ENCODE measurements at regions not wholly inside any gene's neighbourhood (a gene's known extent, or its start where the extent isn't known, plus 50 kb on each side); places are given as distances from the start of the nearest gene placed in this dataset.

GRCh38 chr3:18579661-18580060 is 154.5 kb upstream of the SATB1 start:
- H3K4me3 ChIP-seq (ENCODE audit: low read length), result no peak overlapping the region
- peaks cover 4 to 21% (median 13%) of the 10 kb centered on the region in 7 donors for H3K4me1 Mint-ChIP-seq
- no peaks in the 10 kb centered on the region for H3K9me3 ChIP-seq (ENCODE audit: control insufficient read depth in 2 of 3, low read length in 3 of 3)
- H3K27ac ChIP-seq (ENCODE audit: low read depth, low read length), result no peak overlapping the region
- POLR2A ChIA-PET, result no interaction called here
- no peak overlapping the region for H3K4me3 Mint-ChIP-seq
- intact Hi-C loops (cut with micrococcal nuclease), result loop anchor here in 1 of 2 donors (2.0 kb wide), 1 partner anchor 15 kb away; no protein-coding TSS in a partner anchor
- ATAC-seq, result no peak
- H3K27me3 ChIP-seq (ENCODE audit: control insufficient read depth in 2 of 2, insufficient read depth in 2 of 2, low read length in 2 of 2), result no peaks in the 10 kb centered on the region
- H3K36me3 Mint-ChIP-seq, result peaks cover 5 to 37% (median 17%) of the 10 kb centered on the region in 5 donors
- H3K9me3 Mint-ChIP-seq, result peaks cover 0 to 24% (median 6%) of the 10 kb centered on the region in 11 donors
- CTCF ChIA-PET, result no interaction called here
- no peaks in the 10 kb centered on the region for H3K4me1 ChIP-seq (ENCODE audit: control insufficient read depth in 2 of 2, insufficient read depth in 2 of 2, low read length in 2 of 2)
- DNase-seq, result no peak
- H3K27ac Mint-ChIP-seq, result peak overlapping the region in 4 of 9 donors; percentile 3 to 22 (median 16)
- no peaks in the 10 kb centered on the region for H3K36me3 ChIP-seq (ENCODE audit: control insufficient read depth in 2 of 3, insufficient read depth in 3 of 3, low read length in 3 of 3)
- no peaks in the 10 kb centered on the region for H3K27me3 Mint-ChIP-seq

- Histone ChIP-seq H3K27ac (ENCODE audit: low read depth, low read length) (no peak overlapping the region), H3K4me1 (ENCODE audit: control insufficient read depth in 2 of 2, insufficient read depth in 2 of 2, low read length in 2 of 2) (no peaks in the 10 kb centered on the region), H3K36me3 (ENCODE audit: control insufficient read depth in 2 of 3, insufficient read depth in 3 of 3, low read length in 3 of 3) (no peaks in the 10 kb centered on the region), H3K4me3 (ENCODE audit: low read length) (no peak overlapping the region), H3K27me3 (ENCODE audit: control insufficient read depth in 2 of 2, insufficient read depth in 2 of 2, low read length in 2 of 2) (no peaks in the 10 kb centered on the region), H3K9me3 (ENCODE audit: control insufficient read depth in 2 of 3, low read length in 3 of 3) (no peaks in the 10 kb centered on the region)
- ATAC-seq, result no peak
- POLR2A ChIA-PET, result no interaction called here
- Mint-ChIP-seq H3K27me3 (no peaks in the 10 kb centered on the region), H3K4me1 (peaks cover 4 to 24% (median 12%) of the 10 kb centered on the region in 7 donors), H3K9me3 (peaks cover 0 to 13% (median 0%) of the 10 kb centered on the region in 11 donors), H3K27ac (no peak overlapping the region), H3K4me3 (no peak overlapping the region), H3K36me3 (peaks cover 0 to 38% (median 18%) of the 10 kb centered on the region in 5 donors)
- no peak for DNase-seq
- CTCF ChIA-PET, result interaction anchor here (0.6 kb wide), 1 partner anchor 192 kb away, joined by 4 read pairs; no protein-coding TSS in a partner anchor
- intact Hi-C loops (cut with micrococcal nuclease), result no loop called here
These were observed 150.4 kb upstream of the SATB1 start for GRCh38 chr3:18575573-18575972.

- Histone ChIP-seq H3K4me1 (ENCODE audit: control insufficient read depth in 2 of 2, insufficient read depth in 2 of 2, low read length in 2 of 2) (no peaks in the 10 kb centered on the region), H3K9me3 (ENCODE audit: control insufficient read depth in 2 of 3, low read length in 3 of 3) (no peaks in the 10 kb centered on the region), H3K27me3 (ENCODE audit: control insufficient read depth in 2 of 2, insufficient read depth in 2 of 2, low read length in 2 of 2) (no peaks in the 10 kb centered on the region), H3K36me3 (ENCODE audit: control insufficient read depth in 2 of 3, insufficient read depth in 3 of 3, low read length in 3 of 3) (no peaks in the 10 kb centered on the region), H3K27ac (ENCODE audit: low read depth, low read length) (no peak overlapping the region), H3K4me3 (ENCODE audit: low read length) (no peak overlapping the region)
- DNase-seq (no peak), ATAC-seq (no peak)
- H3K4me3 Mint-ChIP-seq, result no peak overlapping the region
- H3K27me3 Mint-ChIP-seq, result no peaks in the 10 kb centered on the region
- ChIA-PET POLR2A (interaction anchor here (1.0 kb wide), 1 partner anchor 11 kb away, joined by 3 read pairs; no protein-coding TSS in a partner anchor), CTCF (interaction anchor here (3.0 kb wide), 1 partner anchor 14 kb away, joined by 17 read pairs; no protein-coding TSS in a partner anchor)
- H3K9me3 Mint-ChIP-seq, result peaks cover 0 to 10% (median 0%) of the 10 kb centered on the region in 11 donors
- H3K27ac Mint-ChIP-seq, result no peak overlapping the region
- peaks cover 0 to 40% (median 23%) of the 10 kb centered on the region in 5 donors for H3K36me3 Mint-ChIP-seq
- intact Hi-C loops (cut with micrococcal nuclease), result no loop called here
- H3K4me1 Mint-ChIP-seq, result peaks cover 0 to 12% (median 5%) of the 10 kb centered on the region in 7 donors
These were observed 147.7 kb upstream of the SATB1 start for GRCh38 chr3:18572809-18573208.

- DNase-seq (no peak), ATAC-seq (no peak)
- H3K4me3 ChIP-seq (ENCODE audit: low read length), result no peak overlapping the region
- Mint-ChIP-seq H3K4me3 (no peak overlapping the region), H3K9me3 (peaks cover 0 to 11% (median 0%) of the 10 kb centered on the region in 11 donors), H3K27ac (no peak overlapping the region), H3K36me3 (peaks cover 4 to 31% (median 12%) of the 10 kb centered on the region in 5 donors), H3K27me3 (no peaks in the 10 kb centered on the region), H3K4me1 (peaks cover 4 to 31% (median 24%) of the 10 kb centered on the region in 7 donors)
- no peaks in the 10 kb centered on the region for H3K27me3 ChIP-seq (ENCODE audit: control insufficient read depth in 2 of 2, insufficient read depth in 2 of 2, low read length in 2 of 2)
- ChIA-PET POLR2A (no interaction called here), CTCF (no interaction called here)
- no peaks in the 10 kb centered on the region for H3K9me3 ChIP-seq (ENCODE audit: control insufficient read depth in 2 of 3, low read length in 3 of 3)
- H3K4me1 ChIP-seq (ENCODE audit: control insufficient read depth in 2 of 2, insufficient read depth in 2 of 2, low read length in 2 of 2), result peaks cover 0 to 8% of the 10 kb centered on the region in 2 donors
- intact Hi-C loops (cut with micrococcal nuclease), result no loop called here
- H3K36me3 ChIP-seq (ENCODE audit: control insufficient read depth in 2 of 3, insufficient read depth in 3 of 3, low read length in 3 of 3), result no peaks in the 10 kb centered on the region
- H3K27ac ChIP-seq (ENCODE audit: low read depth, low read length), result no peak overlapping the region
These were observed 142.2 kb upstream of the SATB1 start for GRCh38 chr3:18567293-18567692.

- peaks cover 0 to 9% (median 0%) of the 10 kb centered on the region in 11 donors for H3K9me3 Mint-ChIP-seq
- peaks cover 3 to 19% (median 4%) of the 10 kb centered on the region in 5 donors for H3K36me3 Mint-ChIP-seq
- no peaks in the 10 kb centered on the region for H3K27me3 ChIP-seq (ENCODE audit: control insufficient read depth in 2 of 2, insufficient read depth in 2 of 2, low read length in 2 of 2)
- H3K4me1 Mint-ChIP-seq, result peaks cover 23 to 68% (median 59%) of the 10 kb centered on the region in 7 donors
- POLR2A ChIA-PET, result interaction anchor here (1.1 kb wide), 1 partner anchor 10 kb away, joined by 3 read pairs; no protein-coding TSS in a partner anchor
- intact Hi-C loops (cut with micrococcal nuclease), result no loop called here
- H3K27ac ChIP-seq (ENCODE audit: low read depth, low read length), result no peak overlapping the region
- no peaks in the 10 kb centered on the region for H3K9me3 ChIP-seq (ENCODE audit: control insufficient read depth in 2 of 3, low read length in 3 of 3)
- peaks cover 5 to 18% of the 10 kb centered on the region in 2 donors for H3K4me1 ChIP-seq (ENCODE audit: control insufficient read depth in 2 of 2, insufficient read depth in 2 of 2, low read length in 2 of 2)
- H3K27ac Mint-ChIP-seq, result peak overlapping the region in 4 of 9 donors; percentile 5 to 22 (median 10)
- DNase-seq, result no peak
- H3K27me3 Mint-ChIP-seq, result no peaks in the 10 kb centered on the region
- no peak overlapping the region for H3K4me3 ChIP-seq (ENCODE audit: low read length)
- no peaks in the 10 kb centered on the region for H3K36me3 ChIP-seq (ENCODE audit: control insufficient read depth in 2 of 3, insufficient read depth in 3 of 3, low read length in 3 of 3)
- H3K4me3 Mint-ChIP-seq, result no peak overlapping the region
- ATAC-seq, result no peak
- CTCF ChIA-PET, result interaction anchor here (1.4 to 1.5 kb wide), 2 partner anchors 116 to 196 kb away, joined by 3 to 5 read pairs; no protein-coding TSS in a partner anchor
These were observed 137.4 kb upstream of the SATB1 start for GRCh38 chr3:18562364-18563154.

GRCh38 chr3:18559331-18559842 is 134.2 kb upstream of the SATB1 start:
- H3K27ac Mint-ChIP-seq, result peak overlapping the region; percentile 63 to 89 (median 79)
- no peaks in the 10 kb centered on the region for H3K27me3 Mint-ChIP-seq
- peaks cover 22 to 67% (median 61%) of the 10 kb centered on the region in 7 donors for H3K4me1 Mint-ChIP-seq
- H3K36me3 Mint-ChIP-seq, result peaks cover 0 to 17% (median 7%) of the 10 kb centered on the region in 5 donors
- Histone ChIP-seq H3K27ac (ENCODE audit: low read depth, low read length) (no peak overlapping the region), H3K4me1 (ENCODE audit: control insufficient read depth in 2 of 2, insufficient read depth in 2 of 2, low read length in 2 of 2) (peaks cover 13 to 19% of the 10 kb centered on the region in 2 donors), H3K36me3 (ENCODE audit: control insufficient read depth in 2 of 3, insufficient read depth in 3 of 3, low read length in 3 of 3) (no peaks in the 10 kb centered on the region), H3K27me3 (ENCODE audit: control insufficient read depth in 2 of 2, insufficient read depth in 2 of 2, low read length in 2 of 2) (no peaks in the 10 kb centered on the region), H3K9me3 (ENCODE audit: control insufficient read depth in 2 of 3, low read length in 3 of 3) (no peaks in the 10 kb centered on the region), H3K4me3 (ENCODE audit: low read length) (no peak overlapping the region)
- DNase-seq (peak; percentile 9 to 57 (median 32)), ATAC-seq (peak; percentile 77)
- intact Hi-C loops (cut with micrococcal nuclease), result loop anchor here (1.0 to 2.0 kb wide), 7 partner anchors 89 to 429 kb away; no protein-coding TSS in a partner anchor
- CTCF ChIA-PET, result interaction anchor here (0.5 to 3.2 kb wide), 31 partner anchors 8 to 276 kb away, joined by 3 to 54 read pairs (median 4); no protein-coding TSS in a partner anchor
- POLR2A ChIA-PET, result interaction anchor here (0.7 to 1.2 kb wide), 6 partner anchors 120 to 200 kb away, joined by 3 to 14 read pairs (median 3); no protein-coding TSS in a partner anchor
- peak overlapping the region; percentile 40 to 79 (median 67) for H3K4me3 Mint-ChIP-seq
- peaks cover 0 to 11% (median 0%) of the 10 kb centered on the region in 11 donors for H3K9me3 Mint-ChIP-seq
